ENCODE measurements at regions not wholly inside any gene's neighbourhood (a gene's known extent, or its start where the extent isn't known, plus 50 kb on each side); places are given as distances from the start of the nearest gene placed in this dataset.

DNA sequence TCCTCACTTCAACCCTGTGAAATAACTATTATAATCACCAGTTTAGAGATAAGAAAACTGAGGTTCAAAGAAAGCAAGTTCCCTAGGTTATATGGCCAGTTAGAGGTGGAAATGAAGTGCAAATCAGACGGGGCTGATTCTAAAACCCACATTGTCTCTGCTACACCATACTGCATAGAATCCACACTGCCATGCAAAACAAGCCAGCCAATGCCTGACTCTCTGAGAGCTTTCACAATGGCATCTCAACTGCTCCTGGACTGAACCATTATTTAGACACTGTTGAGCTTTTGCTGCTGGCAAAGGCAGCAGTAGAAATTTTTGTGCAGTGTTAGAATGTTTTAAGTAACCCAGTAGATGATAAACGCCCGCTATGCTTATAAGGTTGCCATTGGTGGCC is 195.2 kb upstream of the CNR1 start:
- WGBS, 4 donors = 71 to 76% (median 73%) methylated on average over 3 of the region's 3 CpGs
- ATAC-seq (no peak), DNase-seq (no peak)
- no peaks in the 10 kb centered on the region for H3K36me3 ChIP-seq
- H3K27ac ChIP-seq = no peak overlapping the region
- no peaks in the 10 kb centered on the region for H3K9me3 ChIP-seq
- H3K4me1 ChIP-seq = no peaks in the 10 kb centered on the region
- H3K4me3 ChIP-seq = no peak overlapping the region
- intact Hi-C loops (cut with DNase I) = no loop called here
- H3K27me3 ChIP-seq = no peaks in the 10 kb centered on the region
- TF ChIP-seq, protein P1, sequence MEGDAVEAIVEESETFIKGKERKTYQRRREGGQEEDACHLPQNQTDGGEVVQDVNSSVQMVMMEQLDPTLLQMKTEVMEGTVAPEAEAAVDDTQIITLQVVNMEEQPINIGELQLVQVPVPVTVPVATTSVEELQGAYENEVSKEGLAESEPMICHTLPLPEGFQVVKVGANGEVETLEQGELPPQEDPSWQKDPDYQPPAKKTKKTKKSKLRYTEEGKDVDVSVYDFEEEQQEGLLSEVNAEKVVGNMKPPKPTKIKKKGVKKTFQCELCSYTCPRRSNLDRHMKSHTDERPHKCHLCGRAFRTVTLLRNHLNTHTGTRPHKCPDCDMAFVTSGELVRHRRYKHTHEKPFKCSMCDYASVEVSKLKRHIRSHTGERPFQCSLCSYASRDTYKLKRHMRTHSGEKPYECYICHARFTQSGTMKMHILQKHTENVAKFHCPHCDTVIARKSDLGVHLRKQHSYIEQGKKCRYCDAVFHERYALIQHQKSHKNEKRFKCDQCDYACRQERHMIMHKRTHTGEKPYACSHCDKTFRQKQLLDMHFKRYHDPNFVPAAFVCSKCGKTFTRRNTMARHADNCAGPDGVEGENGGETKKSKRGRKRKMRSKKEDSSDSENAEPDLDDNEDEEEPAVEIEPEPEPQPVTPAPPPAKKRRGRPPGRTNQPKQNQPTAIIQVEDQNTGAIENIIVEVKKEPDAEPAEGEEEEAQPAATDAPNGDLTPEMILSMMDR (IDR thresholded peaks at IDR 0.05) = no peak
- TF ChIP-seq POLR2A (IDR thresholded peaks at IDR 0.05) = no peak

DNA sequence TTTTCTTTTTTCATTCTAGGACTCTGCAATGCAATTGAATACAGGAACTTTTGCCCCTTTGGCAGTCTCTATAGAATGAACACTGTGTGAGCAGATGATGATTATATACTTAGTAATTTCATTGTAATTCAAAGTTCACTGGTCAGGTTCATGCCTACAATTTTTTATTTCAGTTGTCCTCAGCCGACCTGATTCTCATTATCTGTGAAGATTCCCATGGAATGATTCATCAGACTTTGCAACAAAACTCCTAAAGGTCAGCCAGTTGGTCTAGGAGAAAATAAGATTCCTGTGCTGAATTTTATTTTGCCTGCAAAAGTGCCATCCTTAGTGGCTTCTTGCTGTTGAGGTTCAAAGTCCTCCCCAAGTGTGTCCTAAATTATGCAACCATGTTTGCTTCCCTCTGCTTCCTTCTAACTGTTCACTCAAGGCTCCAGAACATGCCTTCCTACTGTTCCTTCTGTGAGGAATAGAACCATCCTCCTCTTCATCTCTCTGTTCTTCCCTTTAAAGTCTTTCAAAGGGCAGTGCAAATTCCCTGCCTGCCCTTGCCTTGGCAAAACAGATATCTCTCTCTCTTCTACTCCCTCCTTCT is 194.2 kb upstream of the CNR1 start:
- Histone ChIP-seq H3K36me3 (no peaks in the 10 kb centered on the region), H3K27me3 (no peaks in the 10 kb centered on the region), H3K4me1 (no peaks in the 10 kb centered on the region), H3K4me3 (no peak overlapping the region), H3K9me3 (no peaks in the 10 kb centered on the region), H3K27ac (no peak overlapping the region)
- intact Hi-C loops (cut with DNase I) = no loop called here
- TF ChIP-seq, protein P1 (IDR thresholded peaks at IDR 0.05) = no peak
- no peak for TF ChIP-seq POLR2A (IDR thresholded peaks at IDR 0.05)
- DNase-seq (no peak), ATAC-seq (no peak)
- 17 to 64% (median 34%) methylated on average over 1 of the region's 1 CpG for WGBS, 4 donors

GRCh38 chr6:88359530-88360202 is 193.5 kb upstream of the CNR1 start:
- Histone ChIP-seq H3K4me1 (no peaks in the 10 kb centered on the region), H3K27ac (no peak overlapping the region), H3K4me3 (no peak overlapping the region), H3K9me3 (no peaks in the 10 kb centered on the region), H3K36me3 (no peaks in the 10 kb centered on the region), H3K27me3 (no peaks in the 10 kb centered on the region)
- intact Hi-C loops (cut with DNase I) = no loop called here
- DNase-seq = no peak
- ATAC-seq = no peak
- TF ChIP-seq, protein P1 (IDR thresholded peaks at IDR 0.05) = no peak
- WGBS, 4 donors = 53 to 60% (median 56%) methylated on average over 3 of the region's 3 CpGs

GRCh38 chr6:88358846-88359245 is 192.7 kb upstream of the CNR1 start:
- Histone ChIP-seq H3K4me1 (no peaks in the 10 kb centered on the region), H3K9me3 (no peaks in the 10 kb centered on the region), H3K4me3 (no peak overlapping the region), H3K36me3 (no peaks in the 10 kb centered on the region), H3K27ac (no peak overlapping the region), H3K27me3 (no peaks in the 10 kb centered on the region)
- TF ChIP-seq POLR2A (IDR thresholded peaks at IDR 0.05) = no peak
- TF ChIP-seq, protein P1 (IDR thresholded peaks at IDR 0.05) = no peak
- ATAC-seq (no peak), DNase-seq (no peak)
- intact Hi-C loops (cut with DNase I) = no loop called here
